Memory B cell (primary cell): ENCODE measurements at regions not wholly inside any gene's neighbourhood (a gene's known extent, or its start where the extent isn't known, plus 50 kb on each side); places are given as distances from the start of the nearest gene placed in this dataset.
A peak's percentile ranks its signal among the peaks of the same experiment; 100 is the strongest.
"Not testable (repeated sequence)": the region's sequence is repeated elsewhere in the genome, so short reads cannot be mapped to it uniquely, and the experiment has no call there.

Experiments used
- ATAC-seq: fragments of 150-1000 bp; cut with Tn5 transposase; 2 replicates; pipeline ENCODE4 v1.10.0; 2021; ENCODE audit warnings: low read depth, mild to moderate bottlenecking, moderate library complexity
- DNase-seq, 2 donors: peaks; one replicate each; pipeline ENCODE4 v3.0.0; 2022; ENCODE audit warnings: low spot score in 2 of 2
- H3K27ac Mint-ChIP-seq: one replicate; pipeline ENCODE4 v1.8.0; 2022; ENCODE audit warnings: mild to moderate bottlenecking, moderate library complexity, mixed read lengths
- H3K27me3 Mint-ChIP-seq: one replicate; pipeline ENCODE4 v1.8.0; 2022; ENCODE audit warnings: mixed read lengths
- H3K36me3 Mint-ChIP-seq: one replicate; pipeline ENCODE4 v1.8.0; 2022; ENCODE audit warnings: mild to moderate bottlenecking, mixed read lengths
- H3K4me1 Mint-ChIP-seq: one replicate; pipeline ENCODE4 v1.8.0; 2022; ENCODE audit warnings: mixed read lengths
- H3K4me3 Mint-ChIP-seq: one replicate; pipeline ENCODE4 v1.8.0; 2022; ENCODE audit warnings: mild to moderate bottlenecking, moderate library complexity, mixed read lengths
- H3K9me3 Mint-ChIP-seq: one replicate; pipeline ENCODE4 v1.8.0; 2022; ENCODE audit warnings: mixed read lengths

- peaks cover 1% of the 10 kb centered on the region for H3K27me3 Mint-ChIP-seq
- ATAC-seq (peak; percentile 75), DNase-seq (peak; percentile 61 to 71)
- peaks cover 15% of the 10 kb centered on the region for H3K4me1 Mint-ChIP-seq
- H3K4me3 Mint-ChIP-seq: peak overlapping the region; percentile 88
- peaks cover 1% of the 10 kb centered on the region for H3K9me3 Mint-ChIP-seq
- peaks cover 4% of the 10 kb centered on the region for H3K36me3 Mint-ChIP-seq
- H3K27ac Mint-ChIP-seq: peak overlapping the region; percentile 96
Measured at GRCh38 chr6:27814665-27815424, 97.4 kb downstream of the OR2B2 start.

- H3K9me3 Mint-ChIP-seq, DNase-seq, H3K36me3 Mint-ChIP-seq, H3K27me3 Mint-ChIP-seq: not testable (repeated sequence)
- peak; percentile 20 for ATAC-seq
- Mint-ChIP-seq H3K4me1 (peaks cover 15% of the 10 kb centered on the region), H3K27ac (peak overlapping the region; percentile 96), H3K4me3 (peak overlapping the region; percentile 88)
Measured at GRCh38 chr6:27814415-27814664, 97.9 kb downstream of the OR2B2 start.

- Mint-ChIP-seq H3K36me3 (peaks cover 4% of the 10 kb centered on the region), H3K4me1 (peaks cover 15% of the 10 kb centered on the region), H3K9me3 (peaks cover 1% of the 10 kb centered on the region), H3K27ac (no peak overlapping the region), H3K27me3 (peaks cover 1% of the 10 kb centered on the region), H3K4me3 (no peak overlapping the region)
- ATAC-seq (no peak), DNase-seq (no peak)
Measured at GRCh38 chr6:27812805-27813492, 99.2 kb downstream of the OR2B2 start.

- no peak overlapping the region for H3K27ac Mint-ChIP-seq
- no peak for DNase-seq
- H3K27me3 Mint-ChIP-seq: peaks cover 1% of the 10 kb centered on the region
- H3K36me3 Mint-ChIP-seq: peaks cover 4% of the 10 kb centered on the region
- no peak overlapping the region for H3K4me3 Mint-ChIP-seq
- no peak for ATAC-seq
- peaks cover 20% of the 10 kb centered on the region for H3K4me1 Mint-ChIP-seq
- H3K9me3 Mint-ChIP-seq: peaks cover 1% of the 10 kb centered on the region
Measured at GRCh38 chr6:27812078-27812804, 100.0 kb downstream of the OR2B2 start.

- Mint-ChIP-seq H3K27me3 (peaks cover 1% of the 10 kb centered on the region), H3K27ac (peak overlapping the region; percentile 96), H3K4me3 (peak overlapping the region; percentile 11), H3K4me1 (peaks cover 24% of the 10 kb centered on the region), H3K36me3 (no peaks in the 10 kb centered on the region), H3K9me3 (peaks cover 1% of the 10 kb centered on the region)
- no peak for ATAC-seq
- DNase-seq: no peak
Measured at GRCh38 chr6:27811451-27811772, 100.8 kb downstream of the OR2B2 start.

- peaks cover 1% of the 10 kb centered on the region for H3K9me3 Mint-ChIP-seq
- DNase-seq (no peak), ATAC-seq (no peak)
- H3K4me3 Mint-ChIP-seq: peak overlapping the region; percentile 90
- H3K27ac Mint-ChIP-seq: peak overlapping the region; percentile 96
- H3K4me1 Mint-ChIP-seq: peaks cover 24% of the 10 kb centered on the region
- H3K27me3 Mint-ChIP-seq: peaks cover 1% of the 10 kb centered on the region
- H3K36me3 Mint-ChIP-seq: no peaks in the 10 kb centered on the region
Measured at GRCh38 chr6:27810768-27811450, 101.3 kb downstream of the OR2B2 start.

- H3K36me3 Mint-ChIP-seq: no peaks in the 10 kb centered on the region
- peaks cover 1% of the 10 kb centered on the region for H3K9me3 Mint-ChIP-seq
- H3K4me1 Mint-ChIP-seq: peaks cover 20% of the 10 kb centered on the region
- H3K4me3 Mint-ChIP-seq: peak overlapping the region; percentile 90
- peak; percentile 76 to 79 for DNase-seq
- ATAC-seq: peak; percentile 54
- H3K27me3 Mint-ChIP-seq: peaks cover 1% of the 10 kb centered on the region
- H3K27ac Mint-ChIP-seq: peak overlapping the region; percentile 96
Measured at GRCh38 chr6:27809939-27810767, 102.0 kb downstream of the OR2B2 start.

- ATAC-seq (no peak), DNase-seq (no peak)
- H3K27ac Mint-ChIP-seq: peak overlapping the region; percentile 97
- no peaks in the 10 kb centered on the region for H3K36me3 Mint-ChIP-seq
- no peaks in the 10 kb centered on the region for H3K9me3 Mint-ChIP-seq
- H3K4me1 Mint-ChIP-seq: peaks cover 16% of the 10 kb centered on the region
- no peaks in the 10 kb centered on the region for H3K27me3 Mint-ChIP-seq
- peak overlapping the region; percentile 94 for H3K4me3 Mint-ChIP-seq
Measured at GRCh38 chr6:27809067-27809938, 102.9 kb downstream of the OR2B2 start.

GRCh38 chr6:27808242-27809066 is 103.7 kb downstream of the OR2B2 start:
- ATAC-seq: peak; percentile 3
- Mint-ChIP-seq H3K4me1 (peaks cover 15% of the 10 kb centered on the region), H3K27ac (peak overlapping the region; percentile 97), H3K4me3 (peak overlapping the region; percentile 94)
- H3K27me3 Mint-ChIP-seq, H3K9me3 Mint-ChIP-seq, H3K36me3 Mint-ChIP-seq: not testable (repeated sequence)
- DNase-seq: peak in 1 of 2 donors; percentile 39

- peak; percentile 76 for ATAC-seq
- peak overlapping the region; percentile 97 for H3K27ac Mint-ChIP-seq
Measured at GRCh38 chr6:27807441-27808241, 104.6 kb downstream of the OR2B2 start.

GRCh38 chr6:27806981-27807440 is 105.2 kb downstream of the OR2B2 start:
- Mint-ChIP-seq H3K27me3 (no peaks in the 10 kb centered on the region), H3K4me1 (peaks cover 15% of the 10 kb centered on the region), H3K36me3 (no peaks in the 10 kb centered on the region), H3K27ac (peak overlapping the region; percentile 97), H3K9me3 (no peaks in the 10 kb centered on the region), H3K4me3 (peak overlapping the region; percentile 94)
- DNase-seq (peak in 1 of 2 donors; percentile 24), ATAC-seq (no peak)

More at GRCh38 chr6:27807441-27808241, 104.6 kb downstream of the OR2B2 start:
- not testable (repeated sequence) for H3K36me3 Mint-ChIP-seq, H3K9me3 Mint-ChIP-seq, H3K27me3 Mint-ChIP-seq
- H3K4me1 Mint-ChIP-seq: peaks cover 15% of the 10 kb centered on the region
- peak overlapping the region; percentile 94 for H3K4me3 Mint-ChIP-seq
- peak; percentile 68 to 75 for DNase-seq
